ENCODE measurements at regions not wholly inside any gene's neighbourhood (a gene's known extent, or its start where the extent isn't known, plus 50 kb on each side); places are given as distances from the start of the nearest gene placed in this dataset.

DNA sequence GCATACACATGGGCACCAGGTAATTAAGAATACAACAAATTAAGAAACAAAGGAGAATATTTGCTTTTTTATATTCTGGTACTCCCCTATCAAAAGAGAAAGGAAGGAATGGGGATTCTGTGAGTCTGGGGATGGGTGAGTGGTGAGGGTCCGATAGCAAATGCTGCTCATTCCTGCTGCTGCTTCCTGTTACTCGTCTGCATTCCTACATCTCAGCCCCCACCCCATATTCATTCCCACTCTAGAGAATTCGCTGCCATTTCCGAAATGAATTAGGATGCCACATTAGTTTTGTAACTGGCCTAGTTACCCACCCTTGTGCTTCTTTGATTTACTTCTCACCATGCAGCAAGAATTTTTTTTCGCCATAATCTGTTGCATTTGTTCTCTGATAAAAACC is 1905.3 kb upstream of the PIK3C3 start:
- H3K9me2 ChIP-seq (replicated peaks; ENCODE audit: low read length): no peaks in the 10 kb centered on the region
- H3K9ac ChIP-seq (ENCODE audit: low read length): no peak overlapping the region
- no peaks in the 10 kb centered on the region for H3K27me3 ChIP-seq (ENCODE audit: low read length)
- H3K4me3 ChIP-seq (ENCODE audit: low read length): no peak overlapping the region
- H3K79me2 ChIP-seq (ENCODE audit: low read length): no peaks in the 10 kb centered on the region
- no peaks in the 10 kb centered on the region for H3K9me3 ChIP-seq (ENCODE audit: low read length)
- no peak overlapping the region for H3K27ac ChIP-seq (ENCODE audit: low read length)
- CTCF ChIA-PET: no interaction called here
- no TSS peak for BruUV-seq (replicated peaks)
- TF ChIP-seq, protein P1, sequence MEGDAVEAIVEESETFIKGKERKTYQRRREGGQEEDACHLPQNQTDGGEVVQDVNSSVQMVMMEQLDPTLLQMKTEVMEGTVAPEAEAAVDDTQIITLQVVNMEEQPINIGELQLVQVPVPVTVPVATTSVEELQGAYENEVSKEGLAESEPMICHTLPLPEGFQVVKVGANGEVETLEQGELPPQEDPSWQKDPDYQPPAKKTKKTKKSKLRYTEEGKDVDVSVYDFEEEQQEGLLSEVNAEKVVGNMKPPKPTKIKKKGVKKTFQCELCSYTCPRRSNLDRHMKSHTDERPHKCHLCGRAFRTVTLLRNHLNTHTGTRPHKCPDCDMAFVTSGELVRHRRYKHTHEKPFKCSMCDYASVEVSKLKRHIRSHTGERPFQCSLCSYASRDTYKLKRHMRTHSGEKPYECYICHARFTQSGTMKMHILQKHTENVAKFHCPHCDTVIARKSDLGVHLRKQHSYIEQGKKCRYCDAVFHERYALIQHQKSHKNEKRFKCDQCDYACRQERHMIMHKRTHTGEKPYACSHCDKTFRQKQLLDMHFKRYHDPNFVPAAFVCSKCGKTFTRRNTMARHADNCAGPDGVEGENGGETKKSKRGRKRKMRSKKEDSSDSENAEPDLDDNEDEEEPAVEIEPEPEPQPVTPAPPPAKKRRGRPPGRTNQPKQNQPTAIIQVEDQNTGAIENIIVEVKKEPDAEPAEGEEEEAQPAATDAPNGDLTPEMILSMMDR (conservative IDR thresholded peaks at IDR 0.05; ENCODE audit: low read depth, low read length): no peak
- no peak for TF ChIP-seq EZH2phosphoT487 (IDR thresholded peaks at IDR 0.05; ENCODE audit: borderline replicate concordance, low read length)
- H3K36me3 ChIP-seq (ENCODE audit: low read depth, low read length): no peaks in the 10 kb centered on the region
- H4K20me1 ChIP-seq (ENCODE audit: low read length): no peaks in the 10 kb centered on the region
- no peak overlapping the region for H2AFZ ChIP-seq (ENCODE audit: low read length)
- H3K4me2 ChIP-seq (ENCODE audit: low read length): no peak overlapping the region
- DNase-seq (no peak), ATAC-seq (no peak)
- POLR2A ChIA-PET (ENCODE audit: unreplicated experiment): no interaction called here
- H3K4me1 ChIP-seq (ENCODE audit: insufficient read depth, low read length): no peaks in the 10 kb centered on the region
- intact Hi-C loops (cut with micrococcal nuclease): no loop called here
- H3F3A ChIP-seq (ENCODE audit: low read length, unreplicated experiment): no peaks in the 10 kb centered on the region

DNA sequence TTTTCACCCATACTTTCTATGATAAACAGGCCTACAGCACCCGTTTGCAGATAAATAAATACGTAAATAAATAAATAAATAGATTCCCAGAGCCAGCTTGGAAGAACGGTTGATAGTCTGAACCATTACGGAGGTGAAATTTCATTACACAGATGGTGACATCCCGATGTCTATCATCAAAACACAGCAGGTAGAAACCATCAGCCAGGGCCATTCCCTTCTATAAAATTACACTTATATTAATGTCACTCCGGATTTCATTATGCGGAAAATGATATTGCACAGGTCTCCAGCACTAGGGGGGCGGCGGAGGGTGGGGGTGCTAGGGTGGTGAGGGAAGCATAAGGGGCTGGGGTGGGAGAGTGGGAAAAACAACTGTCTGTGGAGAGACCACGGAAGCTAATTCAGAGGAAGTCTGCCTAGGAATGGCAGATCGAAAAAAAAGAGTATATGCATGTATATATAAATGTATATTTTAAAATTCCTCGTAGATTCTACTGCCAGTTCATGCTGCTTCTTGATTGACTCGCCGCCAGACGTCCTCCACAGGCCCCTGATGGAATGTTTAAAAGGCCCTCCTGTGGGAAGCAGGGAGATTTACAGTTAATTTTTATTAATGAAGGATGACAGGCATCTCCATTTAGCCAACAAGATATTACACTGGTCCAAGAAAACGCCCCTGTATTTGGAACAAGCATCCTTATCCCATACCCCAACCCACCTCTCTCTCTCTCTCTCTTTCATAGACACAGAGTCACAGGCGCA is 1906.0 kb upstream of the PIK3C3 start:
- no TSS peak for BruUV-seq (replicated peaks)
- Histone ChIP-seq H3K4me2 (ENCODE audit: low read length) (no peak overlapping the region), H3K27me3 (ENCODE audit: low read length) (no peaks in the 10 kb centered on the region), H3K9ac (ENCODE audit: low read length) (no peak overlapping the region), H3K9me3 (ENCODE audit: low read length) (no peaks in the 10 kb centered on the region), H3K79me2 (ENCODE audit: low read length) (no peaks in the 10 kb centered on the region), H3K36me3 (ENCODE audit: low read depth, low read length) (no peaks in the 10 kb centered on the region), H3K27ac (ENCODE audit: low read length) (no peak overlapping the region), H3F3A (ENCODE audit: low read length, unreplicated experiment) (no peaks in the 10 kb centered on the region), H4K20me1 (ENCODE audit: low read length) (no peaks in the 10 kb centered on the region), H3K4me1 (ENCODE audit: insufficient read depth, low read length) (no peaks in the 10 kb centered on the region), H3K9me2 (replicated peaks; ENCODE audit: low read length) (no peaks in the 10 kb centered on the region), H2AFZ (ENCODE audit: low read length) (no peak overlapping the region), H3K4me3 (ENCODE audit: low read length) (no peak overlapping the region)
- TF ChIP-seq, protein P1 (conservative IDR thresholded peaks at IDR 0.05; ENCODE audit: low read depth, low read length): no peak
- TF ChIP-seq EZH2phosphoT487 (IDR thresholded peaks at IDR 0.05; ENCODE audit: borderline replicate concordance, low read length) (no peak), EZH2 (IDR thresholded peaks at IDR 0.05; ENCODE audit: low read length, unreplicated experiment) (no peak)
- no peak for ATAC-seq
- no peak for DNase-seq
- ChIA-PET CTCF (no interaction called here), POLR2A (ENCODE audit: unreplicated experiment) (no interaction called here)
- intact Hi-C loops (cut with micrococcal nuclease): no loop called here

DNA sequence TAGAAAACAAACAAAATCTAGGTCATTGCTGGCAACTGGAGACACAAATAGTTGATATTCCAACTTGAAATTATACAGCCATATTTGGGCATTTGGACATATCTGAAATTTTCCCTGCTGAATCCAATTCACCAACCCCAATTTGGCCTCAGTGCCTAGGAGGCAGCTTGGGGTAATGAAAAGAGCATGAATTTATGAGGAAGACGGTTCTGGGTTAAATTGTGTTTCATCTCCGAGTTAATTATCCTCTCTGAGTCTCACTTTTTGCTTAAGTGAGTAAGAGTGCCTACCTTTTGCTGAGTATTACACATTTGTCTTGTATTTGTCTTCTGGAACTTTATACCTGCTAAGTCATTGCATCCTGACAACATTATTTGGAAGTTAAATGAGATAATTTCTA is 1906.8 kb upstream of the PIK3C3 start:
- H3K36me3 ChIP-seq (ENCODE audit: low read depth, low read length): no peaks in the 10 kb centered on the region
- intact Hi-C loops (cut with micrococcal nuclease): no loop called here

More for the DNA sequence above, 1906.8 kb upstream of the PIK3C3 start:
- no TSS peak for BruUV-seq (replicated peaks)
- CTCF ChIA-PET: no interaction called here
- Histone ChIP-seq H3K79me2 (ENCODE audit: low read length) (no peaks in the 10 kb centered on the region), H3K4me2 (ENCODE audit: low read length) (no peak overlapping the region), H3K9me3 (ENCODE audit: low read length) (no peaks in the 10 kb centered on the region), H3K9ac (ENCODE audit: low read length) (no peak overlapping the region), H3F3A (ENCODE audit: low read length, unreplicated experiment) (no peaks in the 10 kb centered on the region), H3K4me1 (ENCODE audit: insufficient read depth, low read length) (no peaks in the 10 kb centered on the region), H4K20me1 (ENCODE audit: low read length) (no peaks in the 10 kb centered on the region), H3K27me3 (ENCODE audit: low read length) (no peaks in the 10 kb centered on the region), H3K9me2 (replicated peaks; ENCODE audit: low read length) (no peaks in the 10 kb centered on the region), H3K27ac (ENCODE audit: low read length) (no peak overlapping the region), H3K4me3 (ENCODE audit: low read length) (no peak overlapping the region), H2AFZ (ENCODE audit: low read length) (no peak overlapping the region)
- POLR2A ChIA-PET (ENCODE audit: unreplicated experiment): no interaction called here
- DNase-seq: no peak
- no peak for ATAC-seq
- TF ChIP-seq, protein P1 (conservative IDR thresholded peaks at IDR 0.05; ENCODE audit: low read depth, low read length): no peak
- TF ChIP-seq EZH2 (IDR thresholded peaks at IDR 0.05; ENCODE audit: low read length, unreplicated experiment): no peak
- TF ChIP-seq EZH2phosphoT487 (IDR thresholded peaks at IDR 0.05; ENCODE audit: borderline replicate concordance, low read length): no peak
